DMS79 treated with DMSO at 0.1 percent for 48 hours (cell line): ENCODE measurements at regions not wholly inside any gene's neighbourhood (a gene's known extent, or its start where the extent isn't known, plus 50 kb on each side); places are given as distances from the start of the nearest gene placed in this dataset.
"Not testable (repeated sequence)": the region's sequence is repeated elsewhere in the genome, so short reads cannot be mapped to it uniquely, and the experiment has no call there.

Source experiments
- DNase-seq: peaks from one replicate; lab custom pipeline; 2025; lab: John Stamatoyannopoulos, UW

- DNase-seq = no peak
Observed at GRCh38 chr21:22020221-22020620, 1022.0 kb downstream of the NCAM2 start.

- DNase-seq = not testable (repeated sequence)
Observed at GRCh38 chr21:22023896-22024295, 1025.7 kb downstream of the NCAM2 start.

- no peak for DNase-seq
Observed at GRCh38 chr21:22044431-22044830, 1046.2 kb downstream of the NCAM2 start.

- DNase-seq = no peak
Observed at GRCh38 chr21:22046576-22046975, 1048.4 kb downstream of the NCAM2 start.

- no peak for DNase-seq
Observed at GRCh38 chr21:22056904-22057303, 1058.7 kb downstream of the NCAM2 start.

GRCh38 chr21:22062472-22063139 lies 1064.4 kb downstream of the NCAM2 start:
- DNase-seq = no peak

- DNase-seq = no peak
Observed at GRCh38 chr21:22063140-22063539, 1064.9 kb downstream of the NCAM2 start.

GRCh38 chr21:22076471-22076870 lies 1078.3 kb downstream of the NCAM2 start:
- no peak for DNase-seq

GRCh38 chr21:22083899-22084298 lies 1085.7 kb downstream of the NCAM2 start:
- no peak for DNase-seq

GRCh38 chr21:22096314-22096713 lies 1098.1 kb downstream of the NCAM2 start:
- DNase-seq = no peak

- no peak for DNase-seq
Observed at GRCh38 chr21:22106720-22107410, 1108.7 kb downstream of the NCAM2 start.

GRCh38 chr21:22115746-22116145 lies 1117.5 kb downstream of the NCAM2 start:
- DNase-seq = no peak

GRCh38 chr21:22120616-22121266 lies 1122.5 kb downstream of the NCAM2 start:
- no peak for DNase-seq

- no peak for DNase-seq
Observed at GRCh38 chr21:22125581-22125980, 1127.4 kb downstream of the NCAM2 start.

GRCh38 chr21:22128671-22129070 lies 1130.5 kb downstream of the NCAM2 start:
- no peak for DNase-seq

- DNase-seq = no peak
Observed at GRCh38 chr21:22132358-22133071, 1134.3 kb downstream of the NCAM2 start.

GRCh38 chr21:22136740-22137139 lies 1138.5 kb downstream of the NCAM2 start:
- no peak for DNase-seq

GRCh38 chr21:22138297-22139016 lies 1140.2 kb downstream of the NCAM2 start:
- no peak for DNase-seq

- DNase-seq = no peak
Observed at GRCh38 chr21:22145545-22145944, 1147.3 kb downstream of the NCAM2 start.

- no peak for DNase-seq
Observed at GRCh38 chr21:22154579-22155274, 1156.5 kb downstream of the NCAM2 start.

GRCh38 chr21:22164912-22165311 lies 1166.7 kb downstream of the NCAM2 start:
- no peak for DNase-seq
